ENCODE measurements at regions not wholly inside any gene's neighbourhood (a gene's known extent, or its start where the extent isn't known, plus 50 kb on each side); places are given as distances from the start of the nearest gene placed in this dataset.

DNA sequence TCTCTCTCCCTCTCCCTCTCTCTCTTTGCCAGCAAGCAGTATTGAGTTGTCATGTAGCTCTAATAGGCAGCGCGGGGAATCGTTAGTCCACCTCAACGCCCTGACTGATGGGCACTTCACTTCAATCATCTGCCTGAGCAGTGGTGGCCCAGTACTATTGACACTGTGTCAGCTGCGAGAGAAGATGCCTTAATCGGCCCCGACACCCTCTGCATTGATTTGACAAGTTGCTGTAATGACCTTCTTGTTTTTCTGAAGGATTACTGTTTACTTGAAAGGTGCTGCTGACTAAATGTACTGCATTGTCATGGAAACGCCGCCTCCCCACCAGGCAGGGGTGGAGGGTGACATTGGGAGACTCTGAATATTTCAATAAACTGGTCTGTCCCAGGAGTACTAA, 913.8 kb downstream of the KCNMA1 start:
- H3K4me3 ChIP-seq, result no peak overlapping the region
- H3K9me3 ChIP-seq, result no peaks in the 10 kb centered on the region
- peaks cover 0 to 8% (median 0%) of the 10 kb centered on the region in 3 donors for H3K27me3 ChIP-seq
- intact Hi-C loops (cut with DNase I; ENCODE audit: low total_unique reads), result no loop called here
- no peak overlapping the region for H3K27ac ChIP-seq
- no peaks in the 10 kb centered on the region for H3K36me3 ChIP-seq
- DNase-seq, result peak in 1 of 2 donors; percentile 14
- TF ChIP-seq EP300 (IDR thresholded peaks at IDR 0.05), result no peak
- TF ChIP-seq POLR2A (IDR thresholded peaks at IDR 0.05), result no peak
- TF ChIP-seq POLR2AphosphoS5 (IDR thresholded peaks at IDR 0.05), result no peak
- no peak for TF ChIP-seq CTCF (IDR thresholded peaks at IDR 0.05)
- WGBS, 5 donors, result 35 to 60% (median 48%) methylated on average over 9 of the region's 9 CpGs
- H3K4me1 ChIP-seq, result no peaks in the 10 kb centered on the region

- WGBS, 5 donors, result 63 to 86% (median 79%) methylated on average over 1 of the region's 1 CpG
- no peak for DNase-seq
- Histone ChIP-seq H3K9me3 (no peaks in the 10 kb centered on the region), H3K27me3 (peaks cover 0 to 8% (median 0%) of the 10 kb centered on the region in 3 donors), H3K4me3 (no peak overlapping the region), H3K27ac (no peak overlapping the region), H3K36me3 (no peaks in the 10 kb centered on the region), H3K4me1 (peaks cover 0 to under 1% (median 0%) of the 10 kb centered on the region in 4 donors)
- TF ChIP-seq POLR2AphosphoS5 (IDR thresholded peaks at IDR 0.05), result no peak
- no peak for TF ChIP-seq POLR2A (IDR thresholded peaks at IDR 0.05)
- no peak for TF ChIP-seq CTCF (IDR thresholded peaks at IDR 0.05)
- no peak for TF ChIP-seq EP300 (IDR thresholded peaks at IDR 0.05)
- intact Hi-C loops (cut with DNase I; ENCODE audit: low total_unique reads), result no loop called here
Observed at GRCh38 chr10:76721891-76722505, 915.6 kb downstream of the KCNMA1 start.

GRCh38 chr10:76719006-76719405, 918.6 kb downstream of the KCNMA1 start:
- WGBS, 5 donors, result 78 to 81% (median 80%) methylated on average over 4 of the region's 4 CpGs
- H3K27ac ChIP-seq, result no peak overlapping the region
- no peaks in the 10 kb centered on the region for H3K36me3 ChIP-seq
- TF ChIP-seq EP300 (IDR thresholded peaks at IDR 0.05), result no peak
- no peak for TF ChIP-seq POLR2A (IDR thresholded peaks at IDR 0.05)
- DNase-seq, result no peak
- peaks cover 0 to 5% (median 0%) of the 10 kb centered on the region in 4 donors for H3K4me1 ChIP-seq
- no peak overlapping the region for H3K4me3 ChIP-seq
- intact Hi-C loops (cut with DNase I; ENCODE audit: low total_unique reads), result no loop called here
- H3K9me3 ChIP-seq, result no peaks in the 10 kb centered on the region
- peaks cover 0 to 4% (median 0%) of the 10 kb centered on the region in 3 donors for H3K27me3 ChIP-seq

DNA sequence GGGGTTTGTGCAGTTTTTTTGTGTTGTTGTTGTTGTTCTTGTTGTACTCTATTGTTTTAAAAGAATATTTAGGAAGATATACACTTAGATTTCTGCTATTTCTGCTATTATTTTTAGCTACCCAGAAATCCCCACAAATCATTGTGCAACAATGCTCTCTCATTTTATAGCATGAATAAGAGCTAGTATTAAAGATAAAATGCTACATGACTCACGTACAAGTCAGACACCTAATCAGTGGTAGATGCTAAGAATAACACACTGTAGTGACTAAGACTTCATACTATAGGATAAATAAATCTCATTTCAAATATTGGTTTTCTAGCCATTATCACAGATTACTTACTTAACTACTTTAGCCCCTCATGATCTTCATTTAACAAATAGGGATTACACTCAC, 920.5 kb downstream of the KCNMA1 start:
- Histone ChIP-seq H3K9me3 (no peaks in the 10 kb centered on the region), H3K4me3 (no peak overlapping the region), H3K4me1 (peaks cover 0 to 5% (median 0%) of the 10 kb centered on the region in 4 donors), H3K27ac (no peak overlapping the region), H3K27me3 (no peaks in the 10 kb centered on the region), H3K36me3 (no peaks in the 10 kb centered on the region)
- DNase-seq, result no peak
- intact Hi-C loops (cut with DNase I; ENCODE audit: low total_unique reads), result no loop called here
- WGBS, 5 donors, result 38 to 54% (median 48%) methylated on average over 1 of the region's 1 CpG
- TF ChIP-seq CTCF (IDR thresholded peaks at IDR 0.05), result no peak

- Histone ChIP-seq H3K4me1 (no peaks in the 10 kb centered on the region), H3K36me3 (no peaks in the 10 kb centered on the region), H3K27ac (no peak overlapping the region), H3K27me3 (no peaks in the 10 kb centered on the region), H3K4me3 (no peak overlapping the region), H3K9me3 (peaks cover 0 to 3% (median 0%) of the 10 kb centered on the region in 4 donors)
- DNase-seq, result peak in 1 of 2 donors; percentile 8
- intact Hi-C loops (cut with DNase I; ENCODE audit: low total_unique reads), result no loop called here
- 54 to 63% (median 58%) methylated on average over 8 of the region's 8 CpGs for WGBS, 5 donors
- TF ChIP-seq EP300 (IDR thresholded peaks at IDR 0.05), result no peak
- no peak for TF ChIP-seq CTCF (IDR thresholded peaks at IDR 0.05)
- no peak for TF ChIP-seq POLR2AphosphoS5 (IDR thresholded peaks at IDR 0.05)
- TF ChIP-seq POLR2A (IDR thresholded peaks at IDR 0.05), result no peak
Observed at GRCh38 chr10:76711222-76711997, 926.2 kb downstream of the KCNMA1 start.
